ENCODE measurements at regions not wholly inside any gene's neighbourhood (a gene's known extent, or its start where the extent isn't known, plus 50 kb on each side); places are given as distances from the start of the nearest gene placed in this dataset.

- DNase-seq (no peak), ATAC-seq (no peak)
- H3K9me3 Mint-ChIP-seq: no peaks in the 10 kb centered on the region
- no peaks in the 10 kb centered on the region for H3K4me1 ChIP-seq (ENCODE audit: control insufficient read depth, insufficient read depth, low read length)
- H3K4me3 ChIP-seq (ENCODE audit: low read length): no peak overlapping the region
- no peaks in the 10 kb centered on the region for H3K36me3 ChIP-seq (ENCODE audit: control insufficient read depth, insufficient read depth, low read length)
- no peaks in the 10 kb centered on the region for H3K27me3 Mint-ChIP-seq (ENCODE audit: low read depth in 2 of 2)
- no peak overlapping the region for H3K4me3 Mint-ChIP-seq
- WGBS (ENCODE audit: insufficient coverage): no CpG with 5 or more reads among the region's 1 CpG
- H3K9me3 ChIP-seq (ENCODE audit: control insufficient read depth, insufficient read depth, low read length): no peaks in the 10 kb centered on the region
- H3K27ac Mint-ChIP-seq: no peak overlapping the region
- H3K27ac ChIP-seq (ENCODE audit: low read length): no peak overlapping the region
- H3K36me3 Mint-ChIP-seq: no peaks in the 10 kb centered on the region
- peaks cover 12 to 19% of the 10 kb centered on the region in 2 donors for H3K4me1 Mint-ChIP-seq
- intact Hi-C loops (cut with micrococcal nuclease): no loop called here
- TF ChIP-seq CTCF (IDR thresholded peaks at IDR 0.05): no peak
- H3K27me3 ChIP-seq (ENCODE audit: control insufficient read depth, insufficient read depth, low read length): no peaks in the 10 kb centered on the region
These were observed 55.4 kb upstream of the ACYP2 start for GRCh38 chr2:54059986-54060385.

GRCh38 chr2:54059504-54059903 is 55.9 kb upstream of the ACYP2 start:
- 98% methylated on average over 3 of the region's 3 CpGs for WGBS (ENCODE audit: insufficient coverage)
- no peaks in the 10 kb centered on the region for H3K4me1 ChIP-seq (ENCODE audit: control insufficient read depth, insufficient read depth, low read length)
- Mint-ChIP-seq H3K36me3 (no peaks in the 10 kb centered on the region), H3K4me3 (no peak overlapping the region), H3K27ac (no peak overlapping the region), H3K4me1 (peaks cover 12 to 21% of the 10 kb centered on the region in 2 donors), H3K9me3 (no peaks in the 10 kb centered on the region), H3K27me3 (ENCODE audit: low read depth in 2 of 2) (no peaks in the 10 kb centered on the region)
- no peaks in the 10 kb centered on the region for H3K36me3 ChIP-seq (ENCODE audit: control insufficient read depth, insufficient read depth, low read length)
- no peak overlapping the region for H3K27ac ChIP-seq (ENCODE audit: low read length)
- H3K27me3 ChIP-seq (ENCODE audit: control insufficient read depth, insufficient read depth, low read length): no peaks in the 10 kb centered on the region
- intact Hi-C loops (cut with micrococcal nuclease): no loop called here
- no peaks in the 10 kb centered on the region for H3K9me3 ChIP-seq (ENCODE audit: control insufficient read depth, insufficient read depth, low read length)
- DNase-seq: no peak
- H3K4me3 ChIP-seq (ENCODE audit: low read length): no peak overlapping the region
- no peak for ATAC-seq
- no peak for TF ChIP-seq CTCF (IDR thresholded peaks at IDR 0.05)

GRCh38 chr2:54058449-54058848 is 57.0 kb upstream of the ACYP2 start:
- no CpG with 5 or more reads among the region's 1 CpG for WGBS (ENCODE audit: insufficient coverage)
- Histone ChIP-seq H3K9me3 (ENCODE audit: control insufficient read depth, insufficient read depth, low read length) (no peaks in the 10 kb centered on the region), H3K27me3 (ENCODE audit: control insufficient read depth, insufficient read depth, low read length) (no peaks in the 10 kb centered on the region), H3K4me3 (ENCODE audit: low read length) (no peak overlapping the region), H3K36me3 (ENCODE audit: control insufficient read depth, insufficient read depth, low read length) (no peaks in the 10 kb centered on the region), H3K27ac (ENCODE audit: low read length) (no peak overlapping the region), H3K4me1 (ENCODE audit: control insufficient read depth, insufficient read depth, low read length) (no peaks in the 10 kb centered on the region)
- ATAC-seq (no peak), DNase-seq (no peak)
- no peaks in the 10 kb centered on the region for H3K36me3 Mint-ChIP-seq
- H3K4me3 Mint-ChIP-seq: no peak overlapping the region
- no peaks in the 10 kb centered on the region for H3K9me3 Mint-ChIP-seq
- peaks cover 13 to 24% of the 10 kb centered on the region in 2 donors for H3K4me1 Mint-ChIP-seq
- H3K27ac Mint-ChIP-seq: peak overlapping the region in 1 of 2 donors; percentile 16
- intact Hi-C loops (cut with micrococcal nuclease): no loop called here
- no peak for TF ChIP-seq CTCF (IDR thresholded peaks at IDR 0.05)
- no peaks in the 10 kb centered on the region for H3K27me3 Mint-ChIP-seq (ENCODE audit: low read depth in 2 of 2)

GRCh38 chr2:54054774-54055173 is 60.6 kb upstream of the ACYP2 start:
- peaks cover 16 to 27% of the 10 kb centered on the region in 2 donors for H3K4me1 Mint-ChIP-seq
- Histone ChIP-seq H3K36me3 (ENCODE audit: control insufficient read depth, insufficient read depth, low read length) (peaks cover 3% of the 10 kb centered on the region), H3K9me3 (ENCODE audit: control insufficient read depth, insufficient read depth, low read length) (no peaks in the 10 kb centered on the region), H3K4me1 (ENCODE audit: control insufficient read depth, insufficient read depth, low read length) (peaks cover 3% of the 10 kb centered on the region), H3K4me3 (ENCODE audit: low read length) (no peak overlapping the region), H3K27ac (ENCODE audit: low read length) (no peak overlapping the region), H3K27me3 (ENCODE audit: control insufficient read depth, insufficient read depth, low read length) (no peaks in the 10 kb centered on the region)
- H3K27me3 Mint-ChIP-seq (ENCODE audit: low read depth in 2 of 2): no peaks in the 10 kb centered on the region
- TF ChIP-seq CTCF (IDR thresholded peaks at IDR 0.05): no peak
- DNase-seq (no peak), ATAC-seq (no peak)
- intact Hi-C loops (cut with micrococcal nuclease): no loop called here
- H3K27ac Mint-ChIP-seq: peak overlapping the region; percentile 61 to 75
- H3K36me3 Mint-ChIP-seq: no peaks in the 10 kb centered on the region
- no peak overlapping the region for H3K4me3 Mint-ChIP-seq
- 92% methylated on average over 3 of the region's 4 CpGs for WGBS (ENCODE audit: insufficient coverage)
- no peaks in the 10 kb centered on the region for H3K9me3 Mint-ChIP-seq
